DOHH2 (cell line): ENCODE measurements at regions not wholly inside any gene's neighbourhood (a gene's known extent, or its start where the extent isn't known, plus 50 kb on each side); places are given as distances from the start of the nearest gene placed in this dataset.

Experiments
- EZH2phosphoT487 ChIP-seq: fragments of 200-600 bp; sonication (generic); IDR thresholded peaks from 2 replicates; pipeline ENCODE4 v1.6.1; 2017; ENCODE audit warnings: borderline replicate concordance, mild to moderate bottlenecking, antibody characterized with exemption, low read length, moderate library complexity, mixed read lengths
- TF ChIP-seq, protein P1 (sequence below): fragments of 200-600 bp; sonication (generic); IDR thresholded peaks from one replicate; pipeline ENCODE4 v1.5.1; 2014; ENCODE audit warnings: antibody characterized with exemption, mild to moderate bottlenecking, low read depth, low read length; ENCODE audit not compliant: poor library complexity, severe bottlenecking

DNA sequence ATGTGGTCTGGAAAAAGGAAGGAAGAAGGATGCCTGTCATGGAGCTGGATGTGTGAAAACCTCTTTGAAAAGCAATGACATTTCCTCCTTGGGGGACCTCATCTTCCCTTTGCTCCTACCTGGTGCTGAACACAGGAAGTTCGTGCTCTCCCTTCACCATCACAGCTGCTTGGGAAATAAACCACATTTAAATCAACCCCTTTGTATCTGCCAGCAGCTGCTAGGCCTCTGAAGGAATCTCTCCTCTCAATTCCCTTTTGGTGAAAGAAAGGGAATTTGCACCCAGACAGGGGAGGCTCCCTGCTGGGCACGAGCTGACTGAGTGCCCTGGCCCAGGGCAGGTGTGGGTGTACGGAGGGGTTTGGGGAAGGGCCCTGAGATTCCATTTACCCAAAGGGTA, 437.7 kb downstream of the TSHZ3 start:
- TF ChIP-seq, protein P1, sequence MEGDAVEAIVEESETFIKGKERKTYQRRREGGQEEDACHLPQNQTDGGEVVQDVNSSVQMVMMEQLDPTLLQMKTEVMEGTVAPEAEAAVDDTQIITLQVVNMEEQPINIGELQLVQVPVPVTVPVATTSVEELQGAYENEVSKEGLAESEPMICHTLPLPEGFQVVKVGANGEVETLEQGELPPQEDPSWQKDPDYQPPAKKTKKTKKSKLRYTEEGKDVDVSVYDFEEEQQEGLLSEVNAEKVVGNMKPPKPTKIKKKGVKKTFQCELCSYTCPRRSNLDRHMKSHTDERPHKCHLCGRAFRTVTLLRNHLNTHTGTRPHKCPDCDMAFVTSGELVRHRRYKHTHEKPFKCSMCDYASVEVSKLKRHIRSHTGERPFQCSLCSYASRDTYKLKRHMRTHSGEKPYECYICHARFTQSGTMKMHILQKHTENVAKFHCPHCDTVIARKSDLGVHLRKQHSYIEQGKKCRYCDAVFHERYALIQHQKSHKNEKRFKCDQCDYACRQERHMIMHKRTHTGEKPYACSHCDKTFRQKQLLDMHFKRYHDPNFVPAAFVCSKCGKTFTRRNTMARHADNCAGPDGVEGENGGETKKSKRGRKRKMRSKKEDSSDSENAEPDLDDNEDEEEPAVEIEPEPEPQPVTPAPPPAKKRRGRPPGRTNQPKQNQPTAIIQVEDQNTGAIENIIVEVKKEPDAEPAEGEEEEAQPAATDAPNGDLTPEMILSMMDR = no peak
- no peak for TF ChIP-seq EZH2phosphoT487
